Cardiac muscle cell (in vitro differentiated cells and primary cell): ENCODE measurements at regions not wholly inside any gene's neighbourhood (a gene's known extent, or its start where the extent isn't known, plus 50 kb on each side); places are given as distances from the start of the nearest gene placed in this dataset.

Experiments used
- DNase-seq, 2 donors: peaks; one replicate each; pipeline versions ENCODE4 v3.0.0 to v3.0.0-alpha.2; 2010 to 2017; ENCODE audit warnings: low read depth in 1 of 2, low spot score in 1 of 2
- H3K27ac ChIP-seq: fragments of 200-600 bp; sonication (generic); 2 replicates; pipeline ENCODE4 v1.5.1; 2016
- H3K27me3 ChIP-seq: fragments of 200-600 bp; sonication (generic); 2 replicates; pipeline ENCODE4 v1.6.0; 2016; ENCODE audit warnings: control low read depth
- H3K36me3 ChIP-seq: fragments of 200-600 bp; sonication (generic); 2 replicates; pipeline ENCODE4 v1.5.1; 2016; ENCODE audit warnings: control low read depth
- H3K4me1 ChIP-seq: fragments of 200-600 bp; sonication (generic); 2 replicates; pipeline ENCODE4 v1.8.1; 2017; ENCODE audit warnings: low read depth, mild to moderate bottlenecking, mixed run types
- H3K4me3 ChIP-seq: fragments of 200-600 bp; sonication (generic); 2 replicates; pipeline ENCODE4 v1.5.1; 2016; ENCODE audit warnings: mild to moderate bottlenecking
- H3K9me3 ChIP-seq: fragments of 200-600 bp; sonication (generic); 2 replicates; pipeline ENCODE4 v1.5.1; 2017; ENCODE audit warnings: low read depth, mild to moderate bottlenecking, control low read depth
- CTCF ChIP-seq: IDR thresholded peaks from 2 replicates; pipeline ENCODE4 v1.5.1; 2012; ENCODE audit warnings: low read depth, mild to moderate bottlenecking, low read length

GRCh38 chr7:138342990-138343389 is 117.1 kb upstream of the TRIM24 start:
- Histone ChIP-seq H3K4me3 (no peak overlapping the region), H3K9me3 (peaks cover 4% of the 10 kb centered on the region), H3K4me1 (no peaks in the 10 kb centered on the region), H3K27me3 (no peaks in the 10 kb centered on the region), H3K36me3 (no peaks in the 10 kb centered on the region), H3K27ac (no peak overlapping the region)
- no peak for DNase-seq
- no peak for TF ChIP-seq CTCF

GRCh38 chr7:138345567-138345966 is 114.5 kb upstream of the TRIM24 start:
- DNase-seq, result no peak
- Histone ChIP-seq H3K9me3 (peaks cover 4% of the 10 kb centered on the region), H3K27me3 (no peaks in the 10 kb centered on the region), H3K36me3 (no peaks in the 10 kb centered on the region), H3K27ac (no peak overlapping the region), H3K4me1 (no peaks in the 10 kb centered on the region), H3K4me3 (no peak overlapping the region)
- no peak for TF ChIP-seq CTCF

- Histone ChIP-seq H3K9me3 (peaks cover 4% of the 10 kb centered on the region), H3K36me3 (no peaks in the 10 kb centered on the region), H3K4me1 (no peaks in the 10 kb centered on the region), H3K4me3 (no peak overlapping the region), H3K27me3 (no peaks in the 10 kb centered on the region), H3K27ac (no peak overlapping the region)
- no peak for DNase-seq
- no peak for TF ChIP-seq CTCF
Measured at GRCh38 chr7:138346975-138347374, 113.1 kb upstream of the TRIM24 start.

GRCh38 chr7:138349841-138350700 is 110.0 kb upstream of the TRIM24 start:
- Histone ChIP-seq H3K36me3 (no peaks in the 10 kb centered on the region), H3K9me3 (peaks cover 4% of the 10 kb centered on the region), H3K27ac (no peak overlapping the region), H3K27me3 (no peaks in the 10 kb centered on the region), H3K4me3 (no peak overlapping the region), H3K4me1 (peaks cover 6% of the 10 kb centered on the region)
- DNase-seq, result no peak
- TF ChIP-seq CTCF, result no peak

- H3K36me3 ChIP-seq, result no peaks in the 10 kb centered on the region
- peaks cover 6% of the 10 kb centered on the region for H3K4me1 ChIP-seq
- no peak for TF ChIP-seq CTCF
- peak in 1 of 2 donors; percentile 79 for DNase-seq
- H3K4me3 ChIP-seq, result no peak overlapping the region
- peaks cover 4% of the 10 kb centered on the region for H3K9me3 ChIP-seq
- H3K27me3 ChIP-seq, result no peaks in the 10 kb centered on the region
- H3K27ac ChIP-seq, result no peak overlapping the region
Measured at GRCh38 chr7:138350701-138351357, 109.2 kb upstream of the TRIM24 start.
